HG02884 (cell line): ENCODE measurements at regions not wholly inside any gene's neighbourhood (a gene's known extent, or its start where the extent isn't known, plus 50 kb on each side); places are given as distances from the start of the nearest gene placed in this dataset.
"Not testable (repeated sequence)": the region's sequence is repeated elsewhere in the genome, so short reads cannot be mapped to it uniquely, and the experiment has no call there.

Source experiments
- ATAC-seq: cut with Tn5 transposase; IDR thresholded peaks from one replicate; pipeline ENCODE4 v1.9.1; 2021; ENCODE audit warnings: mild to moderate bottlenecking, moderate library complexity; ENCODE audit not compliant: unreplicated experiment

DNA sequence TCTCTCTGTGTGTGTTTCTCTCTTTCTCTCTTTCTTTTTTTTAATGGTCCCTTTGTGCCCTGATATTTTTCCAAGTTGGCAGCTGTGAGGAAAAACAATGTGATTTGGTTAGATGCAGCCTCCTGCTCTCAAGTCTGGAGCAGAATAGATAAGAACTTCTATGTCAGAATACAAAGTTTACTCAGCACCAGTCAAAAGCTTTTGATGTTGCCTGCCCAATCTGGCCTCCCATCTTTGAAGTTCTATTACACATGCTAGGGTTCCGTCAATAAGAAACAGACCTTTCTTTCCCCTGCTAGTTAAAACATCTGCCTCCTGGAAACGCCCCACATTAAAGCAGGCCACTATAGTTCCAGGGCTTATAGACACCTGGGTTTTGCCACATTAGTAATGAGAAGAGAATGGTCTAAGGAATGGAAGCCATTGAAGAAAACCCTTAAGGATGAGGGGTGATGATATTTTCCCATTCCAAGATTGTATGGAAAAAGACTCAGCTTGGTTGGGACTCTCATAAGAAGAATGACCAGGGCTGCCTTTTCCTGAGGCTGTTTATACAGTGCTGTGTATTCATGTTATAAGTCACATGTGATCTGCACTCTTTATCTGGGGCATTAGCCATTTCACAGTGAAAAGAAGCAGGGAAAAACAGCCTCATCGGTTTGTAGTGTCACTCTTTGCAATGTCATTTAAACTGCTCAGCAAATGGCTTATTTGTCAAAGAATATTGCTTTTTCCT, 414.7 kb upstream of the PROX1 start:
- ATAC-seq, result no peak

DNA sequence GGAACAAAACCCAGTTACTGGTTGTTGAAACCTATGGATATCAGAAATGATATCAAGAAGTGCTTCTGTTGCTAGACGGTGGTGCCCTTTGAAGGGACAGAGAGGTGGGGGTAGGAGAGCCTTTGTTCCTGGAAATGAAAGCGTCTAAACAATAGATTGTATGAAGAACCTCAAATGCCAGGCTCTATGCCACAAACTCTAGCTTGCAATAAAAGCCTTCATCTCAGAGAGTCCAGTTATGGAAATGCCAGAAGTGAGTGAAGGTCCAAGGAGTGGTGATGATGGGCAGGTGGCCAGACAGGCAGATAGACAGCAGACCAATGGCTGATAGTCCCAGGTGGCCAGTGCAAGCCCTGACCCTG, 414.1 kb upstream of the PROX1 start:
- no peak for ATAC-seq

DNA sequence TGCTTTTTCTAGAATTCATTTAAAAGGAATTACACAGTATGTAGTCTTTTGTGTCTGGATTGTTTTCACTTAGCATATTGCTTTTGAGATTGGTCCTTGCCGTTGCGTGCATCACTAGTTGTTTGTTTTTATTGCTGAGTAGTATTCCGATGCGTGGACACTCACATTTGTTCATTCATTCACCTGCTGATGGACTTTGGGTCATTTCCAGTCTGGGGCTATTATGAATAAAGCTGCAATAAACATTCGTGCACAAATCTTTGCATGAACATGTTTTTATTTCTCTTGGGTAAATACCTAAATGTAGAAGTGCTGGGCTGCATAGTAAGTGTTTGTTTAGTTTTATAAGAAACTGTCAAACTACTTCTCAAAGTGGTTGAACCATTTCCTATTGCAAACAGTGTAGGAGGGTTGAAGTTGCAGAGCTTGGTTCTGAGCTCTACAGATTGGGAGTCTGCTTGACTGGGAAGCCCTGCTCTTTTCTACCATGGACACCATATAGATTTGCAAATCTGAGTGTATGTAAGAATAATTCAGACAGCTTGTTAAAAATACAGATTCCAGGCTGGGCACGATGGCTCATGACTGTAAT, 404.7 kb upstream of the PROX1 start:
- ATAC-seq, result no peak

DNA sequence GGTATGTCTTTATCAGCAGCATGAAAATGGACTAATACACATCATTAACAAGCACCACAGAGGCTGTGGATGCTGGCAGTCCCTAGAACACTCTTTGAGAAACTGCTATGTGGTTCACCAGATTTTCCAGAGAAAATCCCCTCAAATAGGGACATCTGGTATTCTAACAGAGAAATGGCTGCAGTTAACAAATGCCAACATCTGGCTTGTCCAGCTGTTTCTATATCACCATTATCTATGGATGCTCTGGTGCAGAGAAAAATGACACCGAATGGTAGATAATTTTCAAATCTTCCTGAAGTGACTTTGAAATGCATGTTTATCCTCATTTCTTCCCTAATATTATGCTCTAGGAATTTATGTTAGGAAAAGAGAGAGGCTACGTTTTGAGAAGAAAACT, 403.5 kb upstream of the PROX1 start:
- ATAC-seq, result no peak

DNA sequence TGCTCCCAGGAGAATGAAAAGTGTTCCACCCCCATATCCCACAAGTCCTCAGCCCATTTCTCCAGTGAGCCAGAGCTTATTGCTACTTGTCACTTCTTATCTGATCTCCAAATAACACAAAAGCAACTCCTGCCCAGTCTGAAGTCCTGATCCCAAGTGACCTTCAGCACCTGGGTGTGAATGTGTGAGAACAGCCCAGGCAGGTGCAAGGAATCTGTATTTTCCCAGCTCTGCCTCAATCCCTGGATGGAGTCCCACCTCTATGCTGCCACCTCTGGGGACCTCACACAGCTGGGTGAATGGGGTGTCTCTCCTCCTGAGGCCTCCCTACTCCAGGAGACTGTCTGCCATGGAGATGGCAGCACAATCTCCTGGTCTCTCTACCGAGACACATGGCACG, 402.4 kb upstream of the PROX1 start:
- ATAC-seq, result no peak

DNA sequence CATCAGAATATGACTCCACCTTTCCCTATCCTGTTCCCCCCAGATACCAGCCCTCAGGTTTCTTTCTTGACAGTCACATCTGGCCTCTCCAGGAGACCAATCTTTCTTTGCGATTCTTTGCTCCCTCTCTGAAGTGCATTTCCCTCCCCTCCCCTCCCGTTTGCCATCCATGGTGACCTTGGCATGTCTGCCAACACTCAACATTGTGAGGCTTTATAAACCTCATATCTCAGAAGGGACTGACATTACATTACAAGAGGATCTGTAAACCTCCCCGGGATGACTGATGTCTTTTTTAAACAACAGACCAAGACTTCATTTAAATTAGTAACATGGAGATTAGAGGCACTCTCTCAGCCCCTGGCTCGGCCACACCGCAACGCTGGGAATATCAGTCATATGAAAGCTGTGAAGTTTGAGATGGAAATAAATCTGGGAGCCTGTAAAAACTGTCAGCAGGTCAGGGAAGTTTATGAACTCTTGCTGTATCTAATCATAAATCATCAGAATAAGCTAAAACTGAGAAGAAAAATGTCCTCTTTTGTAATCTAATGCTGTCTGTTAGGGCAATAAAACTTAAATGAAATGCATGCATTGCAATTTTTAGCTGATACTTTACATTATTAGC, 401.7 kb upstream of the PROX1 start:
- no peak for ATAC-seq

DNA sequence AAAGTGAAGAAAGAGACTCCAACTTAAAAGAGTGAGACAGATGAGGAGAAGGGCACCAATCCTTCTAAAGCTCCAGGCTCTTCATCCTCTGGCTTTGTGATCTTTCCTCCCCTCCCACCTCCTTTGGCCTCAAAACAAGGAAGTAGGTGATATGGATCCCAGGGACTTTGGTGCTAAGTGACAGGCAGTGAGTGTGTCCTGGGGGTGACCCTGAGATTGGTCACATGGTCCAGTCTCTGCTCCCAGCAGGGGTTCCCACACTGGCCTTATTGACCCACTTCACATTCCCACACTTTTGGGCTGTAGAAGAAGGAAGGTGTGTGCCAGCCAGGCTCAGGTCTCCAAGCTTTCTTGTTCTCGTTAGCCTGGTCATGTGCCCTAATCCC, 401.2 kb upstream of the PROX1 start:
- no peak for ATAC-seq

DNA sequence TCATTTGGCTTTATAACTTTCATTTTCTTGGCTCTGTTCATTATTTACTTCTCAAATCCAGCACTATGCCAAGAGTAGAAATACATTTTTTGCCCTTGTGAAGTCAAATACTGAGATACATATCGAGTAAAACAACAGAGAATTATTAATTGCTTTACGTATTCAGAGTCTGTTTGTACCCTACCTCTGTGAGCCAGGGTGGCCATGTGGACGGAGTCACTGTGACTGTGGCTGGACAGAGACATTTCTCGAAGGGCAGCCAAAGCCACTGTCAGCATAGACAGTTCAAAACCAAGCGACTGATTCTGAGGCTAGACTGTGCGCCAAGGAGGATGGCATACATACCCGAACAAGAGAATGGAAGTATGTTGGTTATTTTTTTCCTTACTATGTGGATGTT, 391.0 kb upstream of the PROX1 start:
- no peak for ATAC-seq

DNA sequence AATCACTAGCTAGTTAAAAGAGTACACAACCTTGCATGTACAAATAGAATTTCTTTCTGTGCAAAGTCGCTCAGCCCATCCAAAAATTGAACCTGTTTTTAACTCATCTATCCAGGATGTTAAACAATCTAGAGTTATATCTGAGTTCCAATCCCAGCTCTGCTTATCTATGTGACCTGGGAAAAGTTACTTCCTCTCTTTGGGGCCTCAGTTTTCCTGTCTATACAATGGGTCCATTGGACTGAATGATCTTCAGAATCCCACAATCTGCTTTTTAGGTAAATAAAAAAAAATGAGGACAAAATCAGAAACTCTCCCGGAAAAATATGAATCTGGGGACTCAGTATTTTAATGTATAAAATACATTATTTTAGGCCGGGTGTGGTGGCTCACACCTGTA, 389.5 kb upstream of the PROX1 start:
- no peak for ATAC-seq

DNA sequence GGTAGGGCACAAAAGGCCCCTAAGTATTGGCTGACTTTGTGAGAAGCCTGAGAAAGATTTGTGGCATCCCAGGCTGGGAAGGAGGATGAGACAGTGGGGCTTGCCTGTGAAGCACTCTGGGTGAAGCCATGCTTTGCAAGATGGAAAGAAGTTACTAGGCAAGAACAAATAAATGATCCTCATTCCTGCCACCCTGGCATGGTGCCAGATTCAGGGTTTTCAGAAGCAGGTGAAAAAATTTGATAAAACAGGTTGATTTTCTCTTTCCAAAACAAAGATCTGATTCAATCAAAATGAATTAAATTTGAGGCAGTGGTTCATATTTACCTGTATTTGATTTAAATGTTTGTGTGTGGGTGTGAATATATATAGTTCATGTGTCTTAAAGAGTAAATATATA, 386.9 kb upstream of the PROX1 start:
- no peak for ATAC-seq

DNA sequence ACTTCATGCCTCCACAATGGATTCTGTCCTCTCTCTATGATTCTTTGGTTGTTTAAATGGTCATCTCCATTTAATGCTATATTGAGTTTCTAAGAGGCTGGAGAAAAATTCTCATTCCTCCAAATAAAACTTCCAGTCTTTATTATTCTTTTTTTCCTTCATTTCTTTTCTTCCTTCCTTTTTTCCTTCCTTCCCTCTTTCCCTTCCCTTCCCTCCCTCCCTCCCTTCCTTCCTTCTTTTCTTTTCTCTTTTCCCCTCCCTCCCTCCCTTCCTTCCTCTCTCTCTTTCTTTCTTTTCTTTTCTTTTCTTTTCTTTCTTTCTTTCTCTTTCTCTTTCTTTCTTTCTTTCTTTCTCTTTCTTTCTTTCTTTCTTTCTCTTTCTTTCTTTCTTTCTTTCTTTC, 386.1 kb upstream of the PROX1 start:
- not testable (repeated sequence) for ATAC-seq

DNA sequence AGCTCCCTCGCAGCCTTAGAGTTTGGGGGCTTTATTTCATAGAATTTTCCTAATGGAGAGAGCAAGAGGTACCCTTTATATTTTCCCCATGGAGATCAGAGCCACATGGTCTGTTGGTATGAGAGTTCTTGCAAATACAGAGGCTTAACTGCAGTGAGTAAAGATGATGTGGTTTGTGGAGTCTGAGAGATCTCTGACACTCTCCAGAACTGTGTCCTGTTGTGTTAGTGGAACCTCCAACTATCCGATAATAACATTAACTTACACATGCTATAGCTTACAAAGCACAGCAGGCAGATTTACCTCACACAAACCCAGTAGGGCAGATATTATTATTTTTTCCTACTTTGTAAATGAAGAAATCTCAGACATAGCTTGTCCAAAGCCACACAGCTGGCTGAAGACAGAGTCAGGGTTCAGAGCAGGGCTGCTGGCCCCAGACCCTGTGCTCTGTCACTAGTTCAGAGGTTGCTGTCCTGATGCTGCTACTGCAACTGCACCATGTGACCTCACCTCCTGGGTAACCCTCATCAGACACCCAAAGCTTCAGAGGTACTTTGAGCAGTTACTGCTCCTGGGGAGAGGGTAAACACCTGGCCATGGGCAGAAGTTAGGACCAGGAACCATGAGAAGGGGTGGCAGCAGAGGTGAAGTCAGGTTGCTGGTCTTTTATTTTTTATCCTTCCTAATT, 384.8 kb upstream of the PROX1 start:
- ATAC-seq, result no peak

DNA sequence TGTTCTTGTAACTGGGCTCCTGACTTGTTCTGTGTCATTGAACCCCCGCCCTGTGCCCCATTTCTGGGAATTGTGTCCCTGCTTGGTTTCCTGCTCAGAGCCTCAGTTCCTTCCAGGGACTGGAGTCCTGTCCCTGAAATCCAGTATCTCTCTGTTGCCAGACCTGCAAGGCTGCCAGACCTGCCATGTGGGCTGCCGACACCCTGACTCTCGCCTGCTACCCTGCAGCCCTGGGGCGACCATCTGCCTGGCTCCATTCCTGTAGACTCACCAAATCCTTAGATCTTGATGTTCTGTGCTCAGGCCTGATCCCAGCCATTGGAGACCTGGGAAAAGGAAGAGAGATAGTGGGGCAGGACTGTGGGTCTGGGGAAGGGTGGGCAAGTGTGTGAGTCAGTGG, 383.3 kb upstream of the PROX1 start:
- no peak for ATAC-seq

DNA sequence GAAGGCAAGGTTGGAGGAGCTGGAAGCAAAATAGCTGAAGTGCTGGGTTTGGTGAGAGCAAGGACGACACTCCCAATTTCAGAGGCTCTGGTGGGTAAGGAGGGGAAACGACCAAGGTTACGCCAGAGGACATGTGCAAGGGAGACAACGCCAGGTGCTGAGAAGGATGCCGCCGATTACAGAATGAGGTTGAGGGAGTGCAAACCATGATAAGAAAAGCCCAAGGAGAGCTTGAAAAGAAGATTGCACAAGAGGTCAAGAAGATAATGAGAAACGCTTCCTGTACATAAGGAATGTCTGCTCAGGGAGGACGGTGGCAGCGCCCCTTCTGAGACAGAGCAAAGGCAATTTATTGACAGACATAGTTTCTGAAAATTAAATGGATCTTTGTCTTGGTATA, 382.0 kb upstream of the PROX1 start:
- ATAC-seq, result no peak

DNA sequence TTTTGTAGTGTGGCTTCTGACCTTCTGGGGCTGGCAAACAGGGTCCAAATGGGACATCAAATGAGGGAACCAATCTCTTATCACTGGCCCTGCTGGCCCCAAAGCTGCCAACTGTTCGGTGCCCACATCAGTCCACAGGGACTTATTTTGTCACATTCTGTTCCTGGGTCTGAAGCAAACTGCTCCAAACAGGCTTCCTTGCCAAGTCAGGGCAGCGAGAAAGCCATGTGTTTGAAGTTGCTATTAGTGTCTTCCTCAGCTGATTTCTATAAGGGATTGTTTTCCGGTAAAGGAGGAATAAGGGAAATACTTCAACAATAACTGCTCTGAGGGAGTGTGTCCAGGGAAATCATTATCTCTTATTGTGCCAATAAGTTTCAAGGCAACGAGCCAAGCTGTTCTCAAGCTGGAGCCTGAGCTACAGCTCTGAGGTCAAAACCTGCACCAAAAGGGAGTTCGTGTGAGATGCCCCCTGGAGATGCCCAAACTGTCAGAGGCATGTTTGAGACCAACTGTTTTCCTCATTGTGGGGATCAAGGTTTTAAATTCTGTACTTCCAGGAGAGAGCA, 381.4 kb upstream of the PROX1 start:
- no peak for ATAC-seq

DNA sequence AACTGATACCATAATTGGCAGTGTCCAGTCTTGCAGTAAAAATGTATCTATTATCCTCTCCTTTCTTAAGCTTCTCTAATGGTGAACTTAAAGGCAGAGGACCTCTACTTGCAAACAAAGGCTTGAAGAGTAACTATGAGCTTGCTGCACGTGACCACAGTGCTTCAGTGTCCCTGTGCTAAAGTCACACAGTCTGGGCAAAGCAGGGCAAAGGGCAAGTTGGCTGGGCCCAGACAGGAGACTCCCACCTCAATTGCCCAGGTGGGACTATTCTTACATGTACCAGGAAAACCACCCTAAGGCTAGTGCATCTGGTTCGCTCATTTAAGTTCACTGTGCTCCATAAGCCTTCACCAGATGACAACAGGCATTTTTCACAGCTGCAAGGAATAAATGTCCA, 374.2 kb upstream of the PROX1 start:
- no peak for ATAC-seq

DNA sequence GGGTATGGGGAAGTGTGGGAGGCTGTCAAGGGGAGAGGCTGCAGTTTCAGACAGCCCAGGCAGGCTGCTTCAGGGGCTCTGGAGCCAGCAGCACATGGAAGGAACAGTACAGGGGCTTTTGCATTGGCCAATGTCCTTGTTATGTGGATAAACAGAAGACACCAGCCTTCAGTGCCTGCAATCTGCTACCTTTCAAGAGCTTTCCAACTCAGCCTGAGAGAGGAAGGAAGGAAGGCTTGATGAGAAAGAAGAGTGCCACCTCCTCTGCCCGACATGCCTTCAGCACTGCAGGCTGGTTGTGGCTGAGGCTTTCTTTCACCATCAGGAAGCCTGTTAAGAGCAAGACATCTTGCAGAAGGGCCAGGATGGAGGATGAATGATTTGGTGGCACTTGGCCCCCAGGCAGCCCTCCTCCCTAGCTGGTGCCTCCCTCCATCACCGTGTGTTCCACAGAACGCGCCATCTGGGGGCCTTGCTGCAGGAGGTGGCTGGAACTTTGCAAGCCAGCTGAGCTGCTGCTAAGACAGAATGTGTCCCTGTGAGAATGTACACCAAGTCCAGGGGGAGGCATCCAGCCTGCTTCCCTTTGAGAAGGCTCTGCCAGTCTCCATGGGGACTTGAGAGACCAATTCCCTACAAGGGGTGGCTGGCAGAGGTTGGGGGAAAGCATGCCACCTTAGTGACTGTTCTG, 372.4 kb upstream of the PROX1 start:
- no peak for ATAC-seq

DNA sequence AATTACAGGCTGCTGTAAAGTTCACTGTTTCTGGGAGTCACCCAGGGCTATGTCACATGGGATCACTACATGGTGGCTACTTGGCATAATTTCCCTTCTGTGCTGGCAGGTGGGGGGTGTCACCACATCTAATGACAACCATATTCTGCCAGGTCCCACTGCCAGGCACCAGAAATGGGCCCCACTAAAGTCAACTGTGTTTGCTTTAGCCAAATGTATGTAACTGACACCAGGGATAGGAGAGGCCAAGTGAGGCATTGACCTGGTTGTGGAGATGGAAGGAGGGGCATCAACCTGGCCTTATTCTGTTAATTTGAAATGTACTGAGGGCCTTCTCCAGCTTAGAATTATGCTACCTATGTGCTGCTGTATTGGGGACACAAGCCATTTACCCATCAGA, 370.6 kb upstream of the PROX1 start:
- no peak for ATAC-seq

DNA sequence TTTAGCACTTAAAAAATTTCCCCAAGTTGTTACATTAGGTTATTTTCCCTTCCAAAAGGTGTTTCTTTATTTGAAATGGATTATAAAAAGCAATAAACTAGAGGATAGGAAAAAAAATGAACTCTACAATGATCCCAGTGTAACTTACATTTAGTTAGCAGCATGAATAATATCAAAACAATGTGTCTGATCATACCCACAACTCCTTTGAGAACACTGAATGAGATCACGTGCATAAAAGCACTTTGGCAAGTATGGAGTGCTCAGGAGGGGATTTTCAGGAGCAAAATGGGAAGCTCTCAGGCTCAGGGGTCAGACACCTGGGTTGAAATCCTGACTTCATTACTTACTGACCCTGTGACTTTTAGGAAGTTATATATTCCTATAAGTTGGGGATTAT, 369.7 kb upstream of the PROX1 start:
- ATAC-seq, result no peak

DNA sequence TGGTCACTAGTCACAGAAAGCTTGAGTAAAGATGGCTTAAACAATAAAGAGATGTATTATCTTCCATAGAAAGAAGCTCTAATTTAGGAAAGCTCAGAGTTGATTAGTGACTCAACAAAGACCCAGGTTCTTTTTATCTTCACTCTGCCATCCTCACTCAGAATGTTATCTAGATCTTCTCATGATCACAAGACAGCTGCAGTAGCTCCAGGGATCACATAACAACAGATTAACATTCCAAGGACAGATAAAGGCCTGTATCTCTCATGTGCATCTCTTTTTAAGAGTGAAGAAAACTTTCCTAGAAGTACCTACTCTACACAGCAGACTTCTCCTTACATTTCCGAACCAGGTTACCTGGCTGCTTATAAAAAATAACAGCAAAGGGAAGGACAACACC, 368.7 kb upstream of the PROX1 start:
- no peak for ATAC-seq

DNA sequence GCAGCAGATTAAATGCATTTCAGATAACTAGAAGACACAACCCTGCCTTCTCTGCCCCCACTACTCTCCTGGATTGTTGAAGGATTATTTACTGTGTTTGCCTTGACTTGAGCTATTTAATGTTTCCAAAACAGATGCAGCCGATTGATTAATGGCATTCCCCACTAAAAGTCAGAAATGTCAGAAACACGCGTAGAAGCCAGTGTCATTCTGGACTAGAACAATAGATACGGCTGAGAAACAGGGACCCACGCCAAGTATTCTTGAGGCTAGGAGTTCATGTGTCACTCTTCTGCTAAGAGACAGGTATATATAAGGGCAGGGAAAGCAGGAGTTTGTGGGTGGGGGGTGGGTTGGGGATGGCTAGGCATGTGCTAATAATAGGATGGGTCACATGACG, 366.7 kb upstream of the PROX1 start:
- ATAC-seq, result no peak
